A549 (cell line): ENCODE measurements at regions not wholly inside any gene's neighbourhood (a gene's known extent, or its start where the extent isn't known, plus 50 kb on each side); places are given as distances from the start of the nearest gene placed in this dataset.
"Not testable (repeated sequence)": the region's sequence is repeated elsewhere in the genome, so short reads cannot be mapped to it uniquely, and the experiment has no call there.

Experiments
- ATAC-seq, 2 experiments: fragments of 200-7000 bp in 1 of 2; fragments of >200 bp in 1 of 2; cut with Nextera tagmentation in 1 of 2; cut with Tn5 transposase in 1 of 2; 3 replicates each; pipeline versions ENCODE4 v1.8.0 to v1.9.1; 2018 to 2020; ENCODE audit warnings: mild to moderate bottlenecking in 1 of 2, moderate library complexity in 1 of 2
- CTCF ChIA-PET: fragments of 300-600 bp; sonication (Branson Sonifier 250); formaldehyde crosslinking; extraction: SDS; loops from one replicate; lab custom pipeline; 2021; ENCODE audit warnings: antibody characterized with exemption, inconsistent platforms; lab: Yijun Ruan, JAX
- POLR2A ChIA-PET: fragments of 350-600 bp; formaldehyde crosslinking; extraction: SDS; loops from one replicate; lab custom pipeline; 2021; ENCODE audit warnings: antibody characterized with exemption, inconsistent platforms; lab: Yijun Ruan, JAX
- DNase-seq, 2 experiments: peaks; one replicate each; pipeline versions ENCODE4 v3.0.0 to v3.0.0-alpha.2; 2011 to 2016; ENCODE audit warnings: low read depth in 1 of 2, low spot score in 1 of 2
- FAIRE-seq: peaks from 2 replicates; lab custom pipeline; 2011; peaks lifted over from hg19 to GRCh38; lab: Jason Lieb, UNC
- H3K27ac ChIP-seq, 2 experiments: fragments of >200 bp; sonication (Bioruptor Twin); formaldehyde crosslinking; 3 replicates each; pipeline ENCODE4 v1.5.1; 2016 to 2017
- H3K4me1 ChIP-seq: fragments of >200 bp; sonication (Bioruptor Twin); formaldehyde crosslinking; 3 replicates; pipeline ENCODE4 v1.6.1; 2016
- H3K4me2 ChIP-seq: fragments of >200 bp; sonication (Bioruptor Twin); formaldehyde crosslinking; 3 replicates; pipeline ENCODE4 v1.6.1; 2016
- H3K4me3 ChIP-seq: fragments of >200 bp; sonication (Bioruptor Twin); formaldehyde crosslinking; 3 replicates; pipeline ENCODE4 v1.5.1; 2016
- H3K9me3 ChIP-seq: fragments of >200 bp; sonication (Bioruptor Twin); formaldehyde crosslinking; 3 replicates; pipeline ENCODE4 v1.6.1; 2016
- CHD2 ChIP-seq: fragments of 150-350 bp; IDR thresholded peaks from 2 replicates; pipeline ENCODE4 v1.6.1; 2014; ENCODE audit warnings: low read length; ENCODE audit not compliant: partially characterized antibody
- CHD4 ChIP-seq: fragments of 200-600 bp; sonication (generic); IDR thresholded peaks from 2 replicates; pipeline ENCODE4 v1.6.1; 2016; ENCODE audit warnings: antibody characterized with exemption, mild to moderate bottlenecking, borderline replicate concordance
- EHF ChIP-seq: fragments of 250-450 bp; sonication (Bioruptor Pico); IDR thresholded peaks from 2 replicates; pipeline ENCODE4 v1.5.0; 2020; ENCODE audit warnings: mild to moderate bottlenecking
- ESRRA ChIP-seq: fragments of 150-350 bp; IDR thresholded peaks from 2 replicates; pipeline ENCODE4 v1.6.1; 2014; ENCODE audit warnings: mild to moderate bottlenecking, low read length, borderline replicate concordance
- FOSB ChIP-seq: fragments of 250-450 bp; sonication (Bioruptor Pico); IDR thresholded peaks from 2 replicates; pipeline ENCODE4 v1.5.0; 2020; ENCODE audit warnings: mild to moderate bottlenecking, moderate library complexity
- HDAC2 ChIP-seq: fragments of 200-600 bp; sonication (generic); IDR thresholded peaks from 2 replicates; pipeline ENCODE4 v1.6.1; 2016
- HEYL ChIP-seq: fragments of 250-450 bp; sonication (Bioruptor Pico); IDR thresholded peaks from 2 replicates; pipeline ENCODE4 v1.8.0; 2021; ENCODE audit warnings: mild to moderate bottlenecking, moderate library complexity
- HOXA7 ChIP-seq: fragments of 250-450 bp; sonication (Bioruptor Pico); IDR thresholded peaks from 2 replicates; pipeline ENCODE4 v1.5.0; 2020; ENCODE audit warnings: mild to moderate bottlenecking, moderate library complexity
- HOXB13 ChIP-seq: fragments of 250-450 bp; sonication (Bioruptor Pico); IDR thresholded peaks from 2 replicates; pipeline ENCODE4 v1.5.0; 2020; ENCODE audit warnings: low read depth, mild to moderate bottlenecking, moderate library complexity
- JUN ChIP-seq, 2 experiments: fragments of >200 bp; sonication (Bioruptor Twin); formaldehyde crosslinking; IDR thresholded peaks; 2 replicates in 1 of 2; 3 replicates in 1 of 2; pipeline ENCODE4 v1.6.1; 2016 to 2017
- KDM1A ChIP-seq: fragments of 200-600 bp; sonication (generic); IDR thresholded peaks from 2 replicates; pipeline ENCODE4 v1.6.1; 2016; ENCODE audit warnings: low read depth, mild to moderate bottlenecking
- KDM5A ChIP-seq: fragments of 200-600 bp; sonication (generic); IDR thresholded peaks from 2 replicates; pipeline ENCODE4 v1.6.1; 2016; ENCODE audit warnings: antibody characterized with exemption, mild to moderate bottlenecking
- MAZ ChIP-seq: fragments of 150-350 bp; IDR thresholded peaks from 2 replicates; pipeline ENCODE4 v1.6.1; 2014; ENCODE audit warnings: antibody characterized with exemption, low read depth, low read length, borderline replicate concordance
- MYC ChIP-seq: IDR thresholded peaks from 2 replicates; pipeline ENCODE4 v1.6.1; 2012; ENCODE audit warnings: mild to moderate bottlenecking, inconsistent platforms, low read length, improper control_type of control experiment, borderline replicate concordance
- NFE2L2 ChIP-seq: fragments of 150-350 bp; conservative IDR thresholded peaks from 2 replicates; pipeline ENCODE4 v1.6.1; 2014; ENCODE audit warnings: low read length
- NPAS2 ChIP-seq: fragments of 250-450 bp; sonication (Bioruptor Pico); IDR thresholded peaks from 2 replicates; pipeline ENCODE4 v1.8.0; 2022; ENCODE audit warnings: mild to moderate bottlenecking, moderate library complexity, borderline replicate concordance
- POLR2AphosphoS2 ChIP-seq: conservative IDR thresholded peaks from 2 replicates; pipeline ENCODE4 v1.6.1; 2012; ENCODE audit warnings: low read length, improper control_type of control experiment, inconsistent platforms
- RARB ChIP-seq: fragments of 250-450 bp; sonication (Bioruptor Pico); IDR thresholded peaks from 2 replicates; pipeline ENCODE4 v1.8.0; 2021; ENCODE audit warnings: mild to moderate bottlenecking, moderate library complexity
- RCOR1 ChIP-seq: fragments of 150-350 bp; IDR thresholded peaks from 2 replicates; pipeline ENCODE4 v1.6.1; 2014; ENCODE audit warnings: antibody characterized with exemption, low read length, low read depth
- TFCP2L1 ChIP-seq: fragments of 250-450 bp; sonication (Bioruptor Pico); IDR thresholded peaks from 2 replicates; pipeline ENCODE4 v1.5.0; 2021; ENCODE audit warnings: mild to moderate bottlenecking
- TP53 ChIP-seq: fragments of 250-450 bp; sonication (Bioruptor Pico); IDR thresholded peaks from 2 replicates; pipeline ENCODE4 v1.5.0; 2021; ENCODE audit warnings: mild to moderate bottlenecking, moderate library complexity
- ZNF302 ChIP-seq: fragments of 250-450 bp; sonication (Bioruptor Pico); IDR thresholded peaks from 2 replicates; pipeline ENCODE4 v1.9.0; 2021; ENCODE audit warnings: inconsistent platforms, mild to moderate bottlenecking, moderate library complexity
- ZSCAN20 ChIP-seq: fragments of 250-450 bp; sonication (Bioruptor Pico); IDR thresholded peaks from 2 replicates; pipeline ENCODE4 v1.8.0; 2022; ENCODE audit warnings: mild to moderate bottlenecking, moderate library complexity
- WGBS: methylation state at CpG from one replicate; pipeline ENCODE4 v1.1.6; 2017; ENCODE audit errors: missing lambda C conversion rate; 5-methylcytosine and 5-hydroxymethylcytosine counted together
- TF ChIP-seq, protein P1 (sequence below): IDR thresholded peaks from 2 replicates; pipeline ENCODE4 v1.6.1; 2012; ENCODE audit warnings: low read depth, borderline replicate concordance
- TF ChIP-seq, protein P2 (sequence below): fragments of 250-450 bp; sonication (Bioruptor Pico); IDR thresholded peaks from 2 replicates; pipeline ENCODE4 v1.5.0; 2020; ENCODE audit warnings: low read depth, mild to moderate bottlenecking, moderate library complexity
- TF ChIP-seq, protein P3 (sequence below): IDR thresholded peaks from 2 replicates; pipeline ENCODE4 v1.6.1; 2012
- TF ChIP-seq, protein P4 (sequence below): fragments of 450-650 bp; IDR thresholded peaks from 2 replicates; pipeline ENCODE4 v1.6.1; 2014; ENCODE audit warnings: antibody characterized with exemption
- TF ChIP-seq, protein P5 (sequence below): fragments of >200 bp; sonication (Bioruptor Twin); formaldehyde crosslinking; IDR thresholded peaks from 3 replicates; pipeline ENCODE4 v1.6.1; 2016

DNA sequence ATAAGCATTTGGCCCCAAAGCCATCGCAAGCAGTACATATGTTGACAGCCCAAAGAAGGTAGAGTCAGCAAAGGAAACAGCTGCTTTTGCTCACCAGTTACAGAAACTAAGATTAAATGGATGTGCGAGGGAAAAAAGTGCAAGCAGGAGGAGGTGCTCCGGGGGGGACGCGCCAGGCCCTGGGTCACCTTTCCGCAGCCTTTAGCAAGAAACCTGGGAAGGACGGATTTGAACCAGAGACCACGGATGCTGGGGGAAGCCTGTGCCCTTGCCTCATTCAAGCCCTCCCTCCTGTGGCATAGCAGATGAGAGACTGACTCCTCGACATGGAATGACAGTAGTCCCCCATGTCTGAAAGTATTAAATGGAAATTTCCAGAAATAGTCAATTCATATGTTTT is 405.6 kb upstream of the PRKCQ start (continued):
- no peak for TF ChIP-seq MAZ
- TF ChIP-seq, protein P1, sequence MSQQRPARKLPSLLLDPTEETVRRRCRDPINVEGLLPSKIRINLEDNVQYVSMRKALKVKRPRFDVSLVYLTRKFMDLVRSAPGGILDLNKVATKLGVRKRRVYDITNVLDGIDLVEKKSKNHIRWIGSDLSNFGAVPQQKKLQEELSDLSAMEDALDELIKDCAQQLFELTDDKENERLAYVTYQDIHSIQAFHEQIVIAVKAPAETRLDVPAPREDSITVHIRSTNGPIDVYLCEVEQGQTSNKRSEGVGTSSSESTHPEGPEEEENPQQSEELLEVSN, result no peak
- TF ChIP-seq, all 56 proteins: peak for 0

DNA sequence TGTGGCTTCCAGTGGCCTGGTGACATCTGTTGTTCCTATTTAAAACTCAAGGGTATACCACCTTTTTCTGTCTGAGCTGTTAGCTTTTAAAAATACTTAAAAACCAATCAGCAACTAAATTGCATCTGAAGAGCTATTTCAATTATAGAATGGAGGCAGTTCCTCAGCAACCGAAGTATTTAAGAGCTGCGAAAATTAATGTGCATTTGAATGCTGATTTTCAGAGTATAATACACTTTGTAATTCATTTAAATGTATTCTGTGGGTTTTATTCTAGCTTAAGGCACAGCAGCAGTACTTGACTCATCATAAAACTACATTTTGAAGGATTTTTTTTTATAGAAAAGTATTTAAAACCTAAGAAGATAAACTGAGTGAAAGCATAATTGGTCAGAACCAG is 404.9 kb upstream of the PRKCQ start:
- no peak overlapping the region for H3K27ac ChIP-seq
- ChIA-PET CTCF (interaction anchor here (0.6 to 1.3 kb wide), 3 partner anchors 15 to 317 kb away, joined by 3 to 5 read pairs (median 3); no protein-coding TSS in a partner anchor), POLR2A (no interaction called here)
- 78% methylated on average over 2 of the region's 2 CpGs for WGBS
- no peaks in the 10 kb centered on the region for H3K9me3 ChIP-seq
- TF ChIP-seq RARB, result no peak
- no peak for TF ChIP-seq HOXA7 (CRISPR knock-in tag)
- TF ChIP-seq POLR2AphosphoS2, result no peak
- TF ChIP-seq ESRRA, result no peak
- no peak for TF ChIP-seq KDM1A
- TF ChIP-seq MAZ, result no peak
- TF ChIP-seq, protein P2, sequence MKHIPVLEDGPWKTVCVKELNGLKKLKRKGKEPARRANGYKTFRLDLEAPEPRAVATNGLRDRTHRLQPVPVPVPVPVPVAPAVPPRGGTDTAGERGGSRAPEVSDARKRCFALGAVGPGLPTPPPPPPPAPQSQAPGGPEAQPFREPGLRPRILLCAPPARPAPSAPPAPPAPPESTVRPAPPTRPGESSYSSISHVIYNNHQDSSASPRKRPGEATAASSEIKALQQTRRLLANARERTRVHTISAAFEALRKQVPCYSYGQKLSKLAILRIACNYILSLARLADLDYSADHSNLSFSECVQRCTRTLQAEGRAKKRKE, result no peak
- TF ChIP-seq, protein P3, sequence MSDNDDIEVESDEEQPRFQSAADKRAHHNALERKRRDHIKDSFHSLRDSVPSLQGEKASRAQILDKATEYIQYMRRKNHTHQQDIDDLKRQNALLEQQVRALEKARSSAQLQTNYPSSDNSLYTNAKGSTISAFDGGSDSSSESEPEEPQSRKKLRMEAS, result no peak
- no peak for TF ChIP-seq ZNF302 (CRISPR knock-in tag)
- no peak for TF ChIP-seq HEYL
- no peak for TF ChIP-seq HDAC2
- no peak for TF ChIP-seq EHF (CRISPR knock-in tag)
- no peak for TF ChIP-seq CHD2
- TF ChIP-seq TP53, result no peak
- no peak for TF ChIP-seq HOXB13 (CRISPR knock-in tag)
- TF ChIP-seq, protein P4, sequence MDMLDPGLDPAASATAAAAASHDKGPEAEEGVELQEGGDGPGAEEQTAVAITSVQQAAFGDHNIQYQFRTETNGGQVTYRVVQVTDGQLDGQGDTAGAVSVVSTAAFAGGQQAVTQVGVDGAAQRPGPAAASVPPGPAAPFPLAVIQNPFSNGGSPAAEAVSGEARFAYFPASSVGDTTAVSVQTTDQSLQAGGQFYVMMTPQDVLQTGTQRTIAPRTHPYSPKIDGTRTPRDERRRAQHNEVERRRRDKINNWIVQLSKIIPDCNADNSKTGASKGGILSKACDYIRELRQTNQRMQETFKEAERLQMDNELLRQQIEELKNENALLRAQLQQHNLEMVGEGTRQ, result no peak
- TF ChIP-seq KDM5A, result no peak
- no peak for TF ChIP-seq CHD4
- H3K4me3 ChIP-seq, result no peak overlapping the region
- H3K4me2 ChIP-seq, result no peak overlapping the region
- ATAC-seq, result no peak
- H3K4me1 ChIP-seq, result no peaks in the 10 kb centered on the region
- no peak for FAIRE-seq
- no peak for DNase-seq

DNA sequence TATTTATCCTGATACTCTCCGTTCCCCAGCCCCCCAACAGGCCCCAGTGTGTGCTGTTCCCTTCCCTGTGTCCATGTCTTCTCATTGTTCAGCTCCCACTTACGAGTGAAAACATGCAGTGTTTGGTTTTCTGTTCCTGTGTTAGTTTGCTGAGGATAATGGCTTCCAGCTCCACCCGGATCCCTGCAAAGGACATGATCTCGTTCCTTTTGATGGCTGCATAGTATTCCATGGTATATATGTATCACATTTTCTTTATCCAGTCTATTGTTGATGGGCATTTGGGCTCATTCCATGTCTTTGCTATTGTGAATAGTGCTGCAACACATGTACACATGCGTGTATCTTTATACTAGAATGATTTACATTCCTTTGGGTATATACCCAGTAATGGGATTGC is 403.9 kb upstream of the PRKCQ start:
- 16% methylated on average over 4 of the region's 5 CpGs for WGBS

DNA sequence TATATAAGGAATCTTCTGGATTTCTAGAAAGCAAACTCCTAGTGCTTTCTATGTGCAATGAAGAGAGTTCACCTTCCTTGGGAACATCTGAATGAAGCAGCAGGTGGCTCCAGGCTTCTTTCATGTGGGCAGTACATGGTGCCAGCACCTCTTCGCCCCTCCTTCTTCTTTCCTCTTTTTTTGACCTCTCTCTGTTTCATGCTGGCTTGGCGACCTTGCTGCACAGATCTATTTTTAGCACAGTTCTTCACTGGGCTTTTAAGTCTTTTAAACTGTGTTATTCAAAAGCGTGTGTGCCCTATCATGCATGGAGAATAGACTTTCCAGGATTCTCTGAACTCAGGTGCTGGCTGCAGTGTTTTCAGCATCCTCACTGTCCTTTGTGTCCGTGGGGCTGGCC is 400.3 kb upstream of the PRKCQ start:
- Histone ChIP-seq H3K9me3 (no peaks in the 10 kb centered on the region), H3K4me2 (no peak overlapping the region), H3K27ac (no peak overlapping the region), H3K4me1 (no peaks in the 10 kb centered on the region), H3K4me3 (no peak overlapping the region)
- WGBS, result 12% methylated on average over 4 of the region's 4 CpGs
- FAIRE-seq, result no peak
- DNase-seq, result no peak
- POLR2A ChIA-PET, result no interaction called here
- CTCF ChIA-PET, result interaction anchor here (1.0 to 1.1 kb wide), 2 partner anchors 10 to 68 kb away, joined by 3 read pairs; no protein-coding TSS in a partner anchor
- no peak for ATAC-seq
- no peak for TF ChIP-seq MYC
- TF ChIP-seq ZNF302 (CRISPR knock-in tag), result no peak
- TF ChIP-seq NFE2L2, result no peak
- TF ChIP-seq JUN (IDR thresholded peaks at IDR 0.05), result no peak
- no peak for TF ChIP-seq NPAS2
- no peak for TF ChIP-seq FOSB
- no peak for TF ChIP-seq RCOR1
- no peak for TF ChIP-seq ESRRA
- no peak for TF ChIP-seq HDAC2
- TF ChIP-seq ZSCAN20, result no peak
- TF ChIP-seq CHD4, result no peak
- TF ChIP-seq HOXA7 (CRISPR knock-in tag), result no peak
- TF ChIP-seq, protein P5, sequence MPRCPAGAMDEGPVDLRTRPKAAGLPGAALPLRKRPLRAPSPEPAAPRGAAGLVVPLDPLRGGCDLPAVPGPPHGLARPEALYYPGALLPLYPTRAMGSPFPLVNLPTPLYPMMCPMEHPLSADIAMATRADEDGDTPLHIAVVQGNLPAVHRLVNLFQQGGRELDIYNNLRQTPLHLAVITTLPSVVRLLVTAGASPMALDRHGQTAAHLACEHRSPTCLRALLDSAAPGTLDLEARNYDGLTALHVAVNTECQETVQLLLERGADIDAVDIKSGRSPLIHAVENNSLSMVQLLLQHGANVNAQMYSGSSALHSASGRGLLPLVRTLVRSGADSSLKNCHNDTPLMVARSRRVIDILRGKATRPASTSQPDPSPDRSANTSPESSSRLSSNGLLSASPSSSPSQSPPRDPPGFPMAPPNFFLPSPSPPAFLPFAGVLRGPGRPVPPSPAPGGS, result no peak
- TF ChIP-seq TFCP2L1 (CRISPR knock-in tag), result no peak
- no peak for TF ChIP-seq HEYL

More for the DNA sequence above, 403.9 kb upstream of the PRKCQ start:
- CTCF ChIA-PET, result interaction anchor here (0.6 to 1.8 kb wide), 4 partner anchors 12 to 71 kb away, joined by 3 to 4 read pairs (median 4); no protein-coding TSS in a partner anchor
- FAIRE-seq, ATAC-seq, H3K27ac ChIP-seq, DNase-seq, H3K4me3 ChIP-seq, H3K4me1 ChIP-seq, POLR2A ChIA-PET, H3K4me2 ChIP-seq, H3K9me3 ChIP-seq: not testable (repeated sequence)
